ENCODE measurements at regions not wholly inside any gene's neighbourhood (a gene's known extent, or its start where the extent isn't known, plus 50 kb on each side); places are given as distances from the start of the nearest gene placed in this dataset.

DNA sequence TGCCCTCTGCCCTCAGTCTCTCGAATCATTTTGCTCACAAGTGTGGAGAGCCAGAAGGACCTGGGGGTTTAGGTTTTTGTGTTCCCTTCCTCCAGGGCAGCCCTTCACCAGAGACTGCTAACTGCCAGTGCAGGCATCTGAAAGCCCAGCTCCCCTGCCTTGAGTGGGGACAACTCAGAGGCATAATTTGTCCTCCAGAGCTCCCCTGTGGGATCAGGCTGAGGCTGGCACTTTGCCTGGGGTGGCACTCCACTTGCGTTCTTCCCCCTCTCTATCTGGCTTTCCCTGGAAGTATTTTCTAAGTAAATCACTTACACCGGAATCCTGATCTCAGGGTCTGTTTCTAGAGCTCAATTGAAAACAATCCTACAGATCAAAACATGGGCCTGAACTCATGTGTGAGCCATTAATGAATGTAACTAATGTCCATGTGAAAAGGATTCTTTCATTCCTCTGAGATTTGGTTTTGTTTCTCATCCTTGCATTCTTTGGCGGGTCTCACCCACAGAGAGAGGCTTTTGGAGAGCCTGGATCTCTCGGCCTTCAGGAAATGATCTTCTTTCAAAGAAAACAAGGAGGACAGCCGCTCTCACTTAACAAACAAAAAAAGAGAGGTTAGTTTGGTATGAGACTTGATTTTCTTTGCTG is 125.7 kb upstream of the RIPOR2 start:
- TF ChIP-seq, protein P1, sequence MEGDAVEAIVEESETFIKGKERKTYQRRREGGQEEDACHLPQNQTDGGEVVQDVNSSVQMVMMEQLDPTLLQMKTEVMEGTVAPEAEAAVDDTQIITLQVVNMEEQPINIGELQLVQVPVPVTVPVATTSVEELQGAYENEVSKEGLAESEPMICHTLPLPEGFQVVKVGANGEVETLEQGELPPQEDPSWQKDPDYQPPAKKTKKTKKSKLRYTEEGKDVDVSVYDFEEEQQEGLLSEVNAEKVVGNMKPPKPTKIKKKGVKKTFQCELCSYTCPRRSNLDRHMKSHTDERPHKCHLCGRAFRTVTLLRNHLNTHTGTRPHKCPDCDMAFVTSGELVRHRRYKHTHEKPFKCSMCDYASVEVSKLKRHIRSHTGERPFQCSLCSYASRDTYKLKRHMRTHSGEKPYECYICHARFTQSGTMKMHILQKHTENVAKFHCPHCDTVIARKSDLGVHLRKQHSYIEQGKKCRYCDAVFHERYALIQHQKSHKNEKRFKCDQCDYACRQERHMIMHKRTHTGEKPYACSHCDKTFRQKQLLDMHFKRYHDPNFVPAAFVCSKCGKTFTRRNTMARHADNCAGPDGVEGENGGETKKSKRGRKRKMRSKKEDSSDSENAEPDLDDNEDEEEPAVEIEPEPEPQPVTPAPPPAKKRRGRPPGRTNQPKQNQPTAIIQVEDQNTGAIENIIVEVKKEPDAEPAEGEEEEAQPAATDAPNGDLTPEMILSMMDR (conservative IDR thresholded peaks at IDR 0.05; ENCODE audit: low read depth, low read length): no peak
- no peak overlapping the region for H3K4me3 ChIP-seq (ENCODE audit: low read length)
- DNase-seq (ENCODE audit: low read depth): no peak

- TF ChIP-seq, protein P1 (conservative IDR thresholded peaks at IDR 0.05; ENCODE audit: low read depth, low read length): no peak
- DNase-seq (ENCODE audit: low read depth): no peak
- H3K4me3 ChIP-seq (ENCODE audit: low read length): no peak overlapping the region
Measured at GRCh38 chr6:25062070-25062811, 126.5 kb upstream of the RIPOR2 start.

- TF ChIP-seq, protein P1 (conservative IDR thresholded peaks at IDR 0.05; ENCODE audit: low read depth, low read length): no peak
- no peak for DNase-seq (ENCODE audit: low read depth)
- H3K4me3 ChIP-seq (ENCODE audit: low read length): no peak overlapping the region
Measured at GRCh38 chr6:25064006-25064405, 128.2 kb upstream of the RIPOR2 start.

DNA sequence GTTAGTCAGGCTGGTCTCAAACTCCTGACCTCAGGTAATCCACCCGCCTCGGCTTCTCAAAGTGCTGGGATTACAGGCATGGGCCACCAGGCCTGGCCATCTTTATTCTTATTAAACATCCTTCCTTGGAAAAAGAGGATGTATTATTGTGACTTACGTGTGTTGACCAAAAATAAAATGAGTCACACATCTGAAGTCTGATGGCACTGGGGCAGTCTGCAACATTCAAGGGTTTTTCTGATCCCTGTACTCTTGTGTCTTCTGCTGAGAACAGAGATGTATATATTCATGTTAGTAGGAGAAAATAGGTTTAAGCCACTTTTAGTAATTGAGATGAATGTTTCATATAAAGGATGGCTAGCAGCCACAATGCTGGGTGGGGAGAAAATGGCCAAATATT is 129.9 kb upstream of the RIPOR2 start:
- no peak overlapping the region for H3K4me3 ChIP-seq (ENCODE audit: low read length)
- TF ChIP-seq, protein P1 (conservative IDR thresholded peaks at IDR 0.05; ENCODE audit: low read depth, low read length): no peak

DNA sequence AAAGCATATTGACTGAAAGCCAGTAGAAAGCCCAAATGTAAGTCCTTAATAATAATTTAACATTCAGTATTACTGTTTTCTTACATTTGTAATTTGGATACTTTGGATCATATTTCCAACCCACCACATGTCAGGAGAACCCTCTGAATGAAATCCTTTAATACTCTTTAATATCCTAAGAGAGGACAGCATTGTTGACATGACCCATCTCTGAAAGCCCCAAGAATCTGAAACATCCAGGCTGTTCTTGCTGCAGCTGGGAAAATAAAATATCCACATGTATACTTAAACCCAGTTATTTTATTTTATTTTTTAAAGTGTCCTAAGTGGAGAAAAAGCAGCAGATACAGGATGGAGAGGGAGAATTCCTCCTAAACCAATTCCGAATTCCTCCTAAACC is 130.8 kb upstream of the RIPOR2 start:
- no peak overlapping the region for H3K4me3 ChIP-seq (ENCODE audit: low read length)
- no peak for DNase-seq (ENCODE audit: low read depth)
- TF ChIP-seq, protein P1 (conservative IDR thresholded peaks at IDR 0.05; ENCODE audit: low read depth, low read length): no peak

More for the DNA sequence above, 129.9 kb upstream of the RIPOR2 start:
- no peak for DNase-seq (ENCODE audit: low read depth)

GRCh38 chr6:25068866-25069265 is 133.1 kb upstream of the RIPOR2 start:
- H3K4me3 ChIP-seq (ENCODE audit: low read length): no peak overlapping the region
- TF ChIP-seq, protein P1 (conservative IDR thresholded peaks at IDR 0.05; ENCODE audit: low read depth, low read length): no peak
- DNase-seq (ENCODE audit: low read depth): no peak

Measured in retinal pigment epithelial cell (primary cell).